ENCODE measurements at regions not wholly inside any gene's neighbourhood (a gene's known extent, or its start where the extent isn't known, plus 50 kb on each side); places are given as distances from the start of the nearest gene placed in this dataset.

DNA sequence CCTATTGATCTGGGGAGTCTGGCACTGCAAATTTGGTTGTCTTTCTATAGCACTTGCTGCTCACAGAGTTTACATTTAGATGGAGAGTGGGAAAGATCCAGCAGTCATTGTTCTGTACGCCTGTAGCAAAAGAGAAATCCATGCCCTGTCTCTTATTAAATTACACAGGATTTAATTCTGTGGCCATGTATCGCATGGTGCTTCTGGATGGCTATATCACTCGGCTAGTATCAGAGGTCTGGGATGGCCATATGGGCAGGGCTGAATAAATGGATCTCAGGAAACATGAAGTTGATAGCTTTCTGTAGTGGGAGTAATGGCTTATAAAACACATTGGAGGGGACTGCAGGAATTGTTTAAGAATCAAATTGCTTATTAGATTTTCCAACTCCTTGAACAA is 325.8 kb upstream of the DPH6 start:
- no peak for ATAC-seq

DNA sequence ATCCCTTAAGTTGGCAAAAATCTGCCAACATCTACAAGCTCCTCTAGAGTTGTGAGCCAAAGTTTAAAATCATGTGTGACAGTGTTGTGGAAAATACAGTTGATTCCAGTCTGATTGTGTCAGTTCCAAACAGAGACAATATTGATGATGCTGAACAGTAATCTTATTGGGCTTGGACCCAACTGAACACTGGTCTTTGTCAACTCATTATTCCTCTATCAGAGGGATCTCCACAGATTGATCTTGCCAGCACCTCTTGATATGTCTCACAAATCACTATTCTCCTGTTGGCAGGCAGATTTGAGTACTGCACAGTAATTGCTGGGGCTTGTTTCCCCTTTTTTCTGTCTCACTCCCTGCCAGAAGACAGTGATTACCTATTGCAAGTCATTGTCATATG is 326.6 kb upstream of the DPH6 start:
- H3K4me2 ChIP-seq, result no peak overlapping the region
- FAIRE-seq (no peak), ATAC-seq (no peak), DNase-seq (ENCODE audit: low read depth in 1 of 2, low spot score in 1 of 2) (no peak)
- no peaks in the 10 kb centered on the region for H3K9me3 ChIP-seq
- ChIA-PET CTCF (no interaction called here), POLR2A (no interaction called here)
- H3K27ac ChIP-seq, result no peak overlapping the region
- H3K4me3 ChIP-seq, result no peak overlapping the region
- peaks cover 14% of the 10 kb centered on the region for H3K4me1 ChIP-seq
- TF ChIP-seq, protein P1, sequence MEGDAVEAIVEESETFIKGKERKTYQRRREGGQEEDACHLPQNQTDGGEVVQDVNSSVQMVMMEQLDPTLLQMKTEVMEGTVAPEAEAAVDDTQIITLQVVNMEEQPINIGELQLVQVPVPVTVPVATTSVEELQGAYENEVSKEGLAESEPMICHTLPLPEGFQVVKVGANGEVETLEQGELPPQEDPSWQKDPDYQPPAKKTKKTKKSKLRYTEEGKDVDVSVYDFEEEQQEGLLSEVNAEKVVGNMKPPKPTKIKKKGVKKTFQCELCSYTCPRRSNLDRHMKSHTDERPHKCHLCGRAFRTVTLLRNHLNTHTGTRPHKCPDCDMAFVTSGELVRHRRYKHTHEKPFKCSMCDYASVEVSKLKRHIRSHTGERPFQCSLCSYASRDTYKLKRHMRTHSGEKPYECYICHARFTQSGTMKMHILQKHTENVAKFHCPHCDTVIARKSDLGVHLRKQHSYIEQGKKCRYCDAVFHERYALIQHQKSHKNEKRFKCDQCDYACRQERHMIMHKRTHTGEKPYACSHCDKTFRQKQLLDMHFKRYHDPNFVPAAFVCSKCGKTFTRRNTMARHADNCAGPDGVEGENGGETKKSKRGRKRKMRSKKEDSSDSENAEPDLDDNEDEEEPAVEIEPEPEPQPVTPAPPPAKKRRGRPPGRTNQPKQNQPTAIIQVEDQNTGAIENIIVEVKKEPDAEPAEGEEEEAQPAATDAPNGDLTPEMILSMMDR (IDR thresholded peaks at IDR 0.05), result no peak
- TF ChIP-seq FOXS1 (CRISPR knock-in tag; IDR thresholded peaks at IDR 0.05) (no peak), RARB (CRISPR knock-in tag; IDR thresholded peaks at IDR 0.05) (no peak), EHMT2 (IDR thresholded peaks at IDR 0.05; ENCODE audit: low read depth) (no peak), MYC (IDR thresholded peaks at IDR 0.05; ENCODE audit: borderline replicate concordance, low read length) (no peak), HOXB5 (CRISPR knock-in tag; IDR thresholded peaks at IDR 0.05) (no peak), EP300 (IDR thresholded peaks at IDR 0.05) (no peak), HDAC2 (IDR thresholded peaks at IDR 0.05) (no peak), HOXB13 (CRISPR knock-in tag; IDR thresholded peaks at IDR 0.05; ENCODE audit: low read depth) (no peak), RNF2 (IDR thresholded peaks at IDR 0.05; ENCODE audit: borderline replicate concordance, low read depth) (no peak), BHLHE40 (IDR thresholded peaks at IDR 0.05; ENCODE audit: low read depth, low read length) (no peak)
- TF ChIP-seq, protein P2, sequence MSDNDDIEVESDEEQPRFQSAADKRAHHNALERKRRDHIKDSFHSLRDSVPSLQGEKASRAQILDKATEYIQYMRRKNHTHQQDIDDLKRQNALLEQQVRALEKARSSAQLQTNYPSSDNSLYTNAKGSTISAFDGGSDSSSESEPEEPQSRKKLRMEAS (IDR thresholded peaks at IDR 0.05), result no peak
- TF ChIP-seq, protein P3, sequence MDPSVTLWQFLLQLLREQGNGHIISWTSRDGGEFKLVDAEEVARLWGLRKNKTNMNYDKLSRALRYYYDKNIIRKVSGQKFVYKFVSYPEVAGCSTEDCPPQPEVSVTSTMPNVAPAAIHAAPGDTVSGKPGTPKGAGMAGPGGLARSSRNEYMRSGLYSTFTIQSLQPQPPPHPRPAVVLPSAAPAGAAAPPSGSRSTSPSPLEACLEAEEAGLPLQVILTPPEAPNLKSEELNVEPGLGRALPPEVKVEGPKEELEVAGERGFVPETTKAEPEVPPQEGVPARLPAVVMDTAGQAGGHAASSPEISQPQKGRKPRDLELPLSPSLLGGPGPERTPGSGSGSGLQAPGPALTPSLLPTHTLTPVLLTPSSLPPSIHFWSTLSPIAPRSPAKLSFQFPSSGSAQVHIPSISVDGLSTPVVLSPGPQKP (IDR thresholded peaks at IDR 0.05; ENCODE audit: low read depth, low read length), result no peak
- TF ChIP-seq, protein P4, sequence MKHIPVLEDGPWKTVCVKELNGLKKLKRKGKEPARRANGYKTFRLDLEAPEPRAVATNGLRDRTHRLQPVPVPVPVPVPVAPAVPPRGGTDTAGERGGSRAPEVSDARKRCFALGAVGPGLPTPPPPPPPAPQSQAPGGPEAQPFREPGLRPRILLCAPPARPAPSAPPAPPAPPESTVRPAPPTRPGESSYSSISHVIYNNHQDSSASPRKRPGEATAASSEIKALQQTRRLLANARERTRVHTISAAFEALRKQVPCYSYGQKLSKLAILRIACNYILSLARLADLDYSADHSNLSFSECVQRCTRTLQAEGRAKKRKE (CRISPR knock-in tag; IDR thresholded peaks at IDR 0.05; ENCODE audit: low read depth), result no peak
- TF ChIP-seq, protein P5, sequence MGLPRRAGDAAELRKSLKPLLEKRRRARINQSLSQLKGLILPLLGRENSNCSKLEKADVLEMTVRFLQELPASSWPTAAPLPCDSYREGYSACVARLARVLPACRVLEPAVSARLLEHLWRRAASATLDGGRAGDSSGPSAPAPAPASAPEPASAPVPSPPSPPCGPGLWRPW (IDR thresholded peaks at IDR 0.05), result no peak

More for the DNA sequence above, 325.8 kb upstream of the DPH6 start:
- ChIA-PET CTCF (no interaction called here), POLR2A (no interaction called here)
- DNase-seq (ENCODE audit: low read depth in 1 of 2, low spot score in 1 of 2) (no peak), FAIRE-seq (no peak)
- 94% methylated on average over 3 of the region's 3 CpGs for WGBS (ENCODE audit: missing lambda C conversion rate)
- H3K4me2 ChIP-seq, result no peak overlapping the region
- TF ChIP-seq NR3C1 (IDR thresholded peaks at IDR 0.05) (no peak), ESRRA (IDR thresholded peaks at IDR 0.05; ENCODE audit: borderline replicate concordance, low read length) (no peak), FOXS1 (CRISPR knock-in tag; IDR thresholded peaks at IDR 0.05) (no peak), MYC (IDR thresholded peaks at IDR 0.05; ENCODE audit: borderline replicate concordance, low read length) (no peak), RCOR1 (IDR thresholded peaks at IDR 0.05; ENCODE audit: low read depth, low read length) (no peak), ZFP36 (IDR thresholded peaks at IDR 0.05; ENCODE audit: borderline replicate concordance, partially characterized antibody) (no peak), SREBF2 (IDR thresholded peaks at IDR 0.05) (no peak), FOSL2 (IDR thresholded peaks at IDR 0.05) (no peak), FOSL2 (CRISPR knock-in tag; IDR thresholded peaks at IDR 0.05) (no peak), MAZ (IDR thresholded peaks at IDR 0.05; ENCODE audit: borderline replicate concordance, low read depth, low read length) (no peak), JUN (IDR thresholded peaks at IDR 0.05) (no peak), HOXB5 (CRISPR knock-in tag; IDR thresholded peaks at IDR 0.05) (no peak)
- TF ChIP-seq, protein P1 (IDR thresholded peaks at IDR 0.05), result no peak
- TF ChIP-seq, protein P6, sequence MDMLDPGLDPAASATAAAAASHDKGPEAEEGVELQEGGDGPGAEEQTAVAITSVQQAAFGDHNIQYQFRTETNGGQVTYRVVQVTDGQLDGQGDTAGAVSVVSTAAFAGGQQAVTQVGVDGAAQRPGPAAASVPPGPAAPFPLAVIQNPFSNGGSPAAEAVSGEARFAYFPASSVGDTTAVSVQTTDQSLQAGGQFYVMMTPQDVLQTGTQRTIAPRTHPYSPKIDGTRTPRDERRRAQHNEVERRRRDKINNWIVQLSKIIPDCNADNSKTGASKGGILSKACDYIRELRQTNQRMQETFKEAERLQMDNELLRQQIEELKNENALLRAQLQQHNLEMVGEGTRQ (IDR thresholded peaks at IDR 0.05), result no peak
- TF ChIP-seq, protein P3 (IDR thresholded peaks at IDR 0.05; ENCODE audit: low read depth, low read length), result no peak
- TF ChIP-seq, protein P7, sequence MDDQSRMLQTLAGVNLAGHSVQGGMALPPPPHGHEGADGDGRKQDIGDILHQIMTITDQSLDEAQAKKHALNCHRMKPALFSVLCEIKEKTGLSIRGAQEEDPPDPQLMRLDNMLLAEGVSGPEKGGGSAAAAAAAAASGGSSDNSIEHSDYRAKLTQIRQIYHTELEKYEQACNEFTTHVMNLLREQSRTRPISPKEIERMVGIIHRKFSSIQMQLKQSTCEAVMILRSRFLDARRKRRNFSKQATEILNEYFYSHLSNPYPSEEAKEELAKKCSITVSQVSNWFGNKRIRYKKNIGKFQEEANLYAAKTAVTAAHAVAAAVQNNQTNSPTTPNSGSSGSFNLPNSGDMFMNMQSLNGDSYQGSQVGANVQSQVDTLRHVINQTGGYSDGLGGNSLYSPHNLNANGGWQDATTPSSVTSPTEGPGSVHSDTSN (IDR thresholded peaks at IDR 0.05), result no peak
- TF ChIP-seq, protein P4 (CRISPR knock-in tag; IDR thresholded peaks at IDR 0.05; ENCODE audit: low read depth), result no peak
- H3K27ac ChIP-seq, result no peak overlapping the region
- no peaks in the 10 kb centered on the region for H3K9me3 ChIP-seq
- no peak overlapping the region for H3K4me3 ChIP-seq
- H3K4me1 ChIP-seq, result peaks cover 14% of the 10 kb centered on the region
